ENCODE measurements at regions not wholly inside any gene's neighbourhood (a gene's known extent, or its start where the extent isn't known, plus 50 kb on each side); places are given as distances from the start of the nearest gene placed in this dataset.

GRCh38 chr10:3435671-3436070 lies 263.1 kb upstream of the PITRM1 start:
- TF ChIP-seq CTCF (conservative IDR thresholded peaks at IDR 0.05; ENCODE audit: low read length) (no peak), EZH2phosphoT487 (IDR thresholded peaks at IDR 0.05; ENCODE audit: borderline replicate concordance) (no peak)
